NCI-H82 (cell line): ENCODE measurements at regions not wholly inside any gene's neighbourhood (a gene's known extent, or its start where the extent isn't known, plus 50 kb on each side); places are given as distances from the start of the nearest gene placed in this dataset.
"Not testable (repeated sequence)": the region's sequence is repeated elsewhere in the genome, so short reads cannot be mapped to it uniquely, and the experiment has no call there.

ENCODE experiments used
- DNase-seq: peaks from one replicate; lab custom pipeline; 2025; lab: John Stamatoyannopoulos, UW

DNA sequence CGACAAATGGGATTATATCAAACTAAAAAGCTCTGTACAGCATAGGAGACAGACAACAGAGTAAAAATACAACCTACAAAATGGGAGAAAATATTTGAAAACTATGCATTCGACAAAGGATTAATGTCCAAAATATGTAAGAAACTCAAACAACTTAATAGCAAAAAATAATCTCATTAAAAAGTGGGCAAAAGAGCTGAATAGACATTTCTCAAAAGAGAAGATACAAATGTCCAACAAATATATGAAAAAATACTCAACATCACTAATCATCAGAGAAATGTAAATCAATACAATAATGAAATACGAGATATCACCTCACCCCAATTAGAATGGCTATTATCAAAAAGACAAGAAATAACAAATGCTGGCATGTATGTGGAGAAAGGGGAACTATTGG is 272.9 kb downstream of the KLHL13 start:
- DNase-seq = no peak

DNA sequence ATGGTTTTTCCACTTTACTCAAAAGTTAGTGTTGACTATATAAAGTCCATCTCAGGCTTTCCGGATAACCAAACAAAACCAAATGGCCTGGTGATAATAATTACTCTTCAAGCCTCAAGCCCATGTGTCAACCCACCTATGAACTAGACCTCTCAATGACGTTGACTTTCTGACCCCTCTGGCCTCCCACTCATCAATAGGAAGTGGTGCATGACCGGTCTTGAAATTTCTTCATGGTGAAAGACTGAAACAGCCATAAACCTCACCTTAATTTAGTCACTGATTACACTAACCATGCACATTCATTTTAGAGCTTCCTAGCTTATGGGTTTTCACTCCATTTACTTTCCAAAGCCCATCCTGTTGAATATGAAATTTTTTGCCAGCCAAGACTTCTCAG is 276.0 kb downstream of the KLHL13 start:
- no peak for DNase-seq

DNA sequence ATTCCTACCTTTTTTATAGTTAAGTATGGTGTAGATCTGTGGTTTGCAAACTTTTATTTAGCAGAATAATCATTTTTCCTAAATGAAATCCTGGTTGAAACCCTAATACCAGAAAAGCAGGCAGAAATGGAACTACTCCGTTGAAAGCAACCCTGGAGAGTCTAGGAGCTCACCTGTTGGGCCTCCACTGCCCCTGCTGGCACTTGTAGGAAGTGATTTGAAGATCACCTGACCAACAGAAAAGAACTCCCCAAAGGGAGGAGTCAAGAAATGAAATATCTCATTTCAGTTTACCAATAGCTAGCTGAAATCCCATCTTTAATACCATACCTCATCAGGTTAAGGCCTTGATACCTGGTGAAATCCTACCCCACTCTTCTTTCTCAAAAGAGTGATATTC is 277.1 kb downstream of the KLHL13 start:
- peak; percentile 12 for DNase-seq

DNA sequence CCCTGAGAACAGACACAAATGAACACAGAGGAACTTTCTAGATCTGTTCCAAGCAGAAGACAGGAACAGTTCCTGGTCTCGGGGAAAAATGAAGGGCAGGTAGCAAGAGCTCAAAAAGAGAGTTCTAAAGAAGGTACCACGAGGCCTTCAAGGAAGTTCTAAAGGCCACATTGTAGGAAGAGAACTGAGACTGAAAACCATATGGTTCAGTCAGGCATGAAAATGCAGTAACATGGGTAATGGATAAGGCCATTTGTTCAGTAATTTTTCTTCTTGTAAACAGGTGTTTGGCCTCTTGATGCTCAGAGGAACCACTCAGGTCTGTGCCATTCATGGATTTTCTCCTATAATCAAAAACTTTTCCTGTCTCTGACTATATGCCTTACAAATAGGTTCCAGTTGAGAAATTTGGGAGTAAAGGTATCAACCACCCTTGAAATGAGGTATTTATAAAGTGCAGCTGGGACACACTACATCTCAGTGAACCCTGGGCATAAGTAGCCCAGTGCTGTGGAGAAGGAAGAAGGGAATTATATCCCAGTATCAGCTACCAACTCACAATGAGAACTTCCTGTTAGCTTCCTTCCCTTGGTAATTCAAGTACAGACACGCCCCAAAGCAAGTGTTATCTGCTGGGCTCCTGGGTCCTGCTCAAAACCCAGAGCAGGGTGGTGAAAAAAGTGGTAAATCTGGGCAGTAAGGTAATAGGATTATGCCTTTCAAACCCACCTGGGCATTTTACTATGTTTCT is 277.9 kb downstream of the KLHL13 start:
- DNase-seq = no peak

DNA sequence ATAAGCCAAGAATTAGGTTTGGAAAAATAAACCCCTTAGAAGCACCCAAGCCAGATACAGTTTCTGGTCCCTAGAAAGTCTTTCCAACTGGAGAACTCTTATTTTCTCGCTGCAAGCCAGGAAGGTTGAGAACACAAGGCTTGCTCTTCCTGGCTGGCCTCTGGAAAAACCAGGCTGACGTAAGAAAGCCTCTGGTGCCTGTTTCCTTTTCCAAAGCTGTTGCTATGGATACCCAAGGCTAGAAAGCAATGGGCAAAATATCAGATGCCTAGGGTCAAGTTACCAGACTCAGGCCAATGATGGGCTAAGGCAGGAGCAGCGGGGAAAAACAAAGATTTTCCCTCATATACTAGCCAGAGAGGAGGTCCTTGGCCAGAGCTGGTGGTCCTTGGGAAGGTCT is 281.6 kb downstream of the KLHL13 start:
- DNase-seq = no peak

DNA sequence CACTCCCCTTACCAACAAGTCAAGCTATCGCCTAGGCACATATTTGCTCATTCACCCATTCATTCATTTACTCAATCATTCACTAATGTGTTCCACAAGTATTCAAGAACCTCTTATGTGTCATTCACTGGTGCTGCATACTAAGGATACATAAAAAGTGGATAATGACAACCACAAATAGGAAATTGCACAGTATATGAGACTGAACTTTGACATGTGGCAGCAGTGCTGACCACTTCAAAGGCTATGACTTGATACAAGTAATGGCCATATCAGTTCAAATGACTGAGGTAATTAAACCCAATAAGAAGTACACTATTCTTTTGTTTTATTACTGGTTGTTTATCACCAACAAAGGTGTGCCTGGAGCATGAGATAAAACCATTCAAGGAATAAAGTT is 282.5 kb downstream of the KLHL13 start:
- no peak for DNase-seq

DNA sequence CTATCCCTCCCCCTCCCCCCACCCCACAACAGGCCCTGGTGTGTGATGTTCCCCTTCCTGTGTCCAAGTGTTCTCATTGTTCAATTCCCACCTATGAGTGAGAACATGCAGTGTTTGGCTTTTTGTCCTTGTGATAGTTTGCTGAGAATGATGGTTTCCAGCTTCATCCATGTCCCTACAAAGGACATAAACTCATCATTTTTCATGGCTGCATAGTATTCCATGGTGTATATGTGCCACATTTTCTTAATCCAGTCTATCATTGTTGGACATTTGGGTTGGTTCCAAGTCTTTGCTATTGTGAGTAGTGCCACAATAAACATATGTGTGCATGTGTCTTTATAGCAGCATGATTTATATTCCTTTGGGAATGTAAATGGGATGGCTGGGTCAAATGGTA is 295.1 kb downstream of the KLHL13 start:
- not testable (repeated sequence) for DNase-seq

DNA sequence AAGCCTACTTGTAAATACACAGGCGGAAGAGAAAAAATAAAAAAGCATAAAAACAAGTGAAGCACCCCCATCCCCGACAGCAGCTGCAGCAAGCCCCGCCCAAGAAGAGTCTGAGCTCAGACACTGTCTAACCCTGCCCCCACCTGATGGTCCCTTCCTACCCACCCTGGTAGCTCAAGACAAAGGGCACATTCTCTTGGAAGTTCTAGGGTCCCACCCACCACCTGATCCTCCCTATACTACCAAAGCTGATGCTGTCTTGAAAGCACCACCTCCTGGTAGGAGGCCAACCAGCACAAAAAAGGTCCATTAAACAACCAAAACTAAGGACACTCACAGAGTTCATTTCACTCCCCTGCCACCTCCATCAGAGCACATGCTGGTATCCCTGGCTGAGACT is 308.2 kb downstream of the KLHL13 start:
- DNase-seq = no peak

DNA sequence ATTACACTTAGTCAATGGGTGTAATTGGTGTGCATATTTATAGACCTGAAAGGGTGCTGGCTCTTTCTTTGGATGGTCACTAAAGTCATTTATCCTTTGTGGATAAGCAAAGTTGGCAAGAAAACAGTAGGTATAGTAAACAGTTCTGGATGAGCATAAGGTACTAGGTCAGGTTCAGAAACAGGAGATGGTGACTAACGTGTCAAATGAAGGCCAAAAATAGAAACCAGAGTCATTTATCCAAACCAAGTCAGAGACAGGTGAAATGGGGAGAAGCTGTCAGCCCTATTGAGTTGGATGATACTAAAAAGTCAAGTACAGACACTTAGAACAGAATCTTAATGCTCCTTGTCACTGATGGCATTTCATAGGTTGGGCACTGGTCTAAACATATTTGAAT is 313.1 kb downstream of the KLHL13 start:
- DNase-seq = no peak

DNA sequence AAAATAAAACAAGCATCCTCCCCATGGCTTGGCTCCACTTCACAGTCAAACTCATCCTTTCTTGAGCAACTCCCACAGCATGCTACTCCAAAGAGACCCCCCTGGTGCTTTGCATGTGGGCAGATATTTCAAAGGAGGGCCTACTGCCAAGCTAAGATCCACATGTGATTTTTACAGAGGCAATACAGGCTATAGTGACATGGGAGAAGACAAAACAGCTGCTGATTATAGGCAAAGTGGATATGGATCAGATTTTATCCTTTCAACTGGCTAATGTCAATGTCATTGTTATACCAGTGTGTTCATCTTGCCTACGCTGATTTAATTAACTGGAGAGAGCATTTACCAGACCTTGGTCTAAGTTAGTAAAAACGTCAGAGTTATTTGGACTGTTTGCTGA is 328.3 kb downstream of the KLHL13 start:
- DNase-seq = no peak

DNA sequence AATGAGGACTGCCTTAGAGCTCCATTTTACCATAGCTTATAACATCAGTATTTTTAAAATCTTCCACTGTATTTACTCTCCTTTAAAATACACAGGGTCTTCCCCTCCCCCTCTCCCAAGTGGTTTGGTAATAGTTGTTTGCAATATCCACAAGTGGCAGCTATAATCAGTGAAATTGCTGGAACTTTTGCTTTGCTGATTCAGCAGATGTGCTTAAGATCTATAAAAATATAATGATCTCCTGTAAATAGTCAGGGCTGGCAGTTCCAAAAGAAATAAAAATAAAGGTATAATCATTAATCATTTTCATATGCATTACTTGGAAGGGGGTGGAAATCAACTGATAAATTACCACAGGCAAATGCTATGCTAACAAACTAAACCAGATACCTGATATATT is 345.2 kb downstream of the KLHL13 start:
- no peak for DNase-seq

DNA sequence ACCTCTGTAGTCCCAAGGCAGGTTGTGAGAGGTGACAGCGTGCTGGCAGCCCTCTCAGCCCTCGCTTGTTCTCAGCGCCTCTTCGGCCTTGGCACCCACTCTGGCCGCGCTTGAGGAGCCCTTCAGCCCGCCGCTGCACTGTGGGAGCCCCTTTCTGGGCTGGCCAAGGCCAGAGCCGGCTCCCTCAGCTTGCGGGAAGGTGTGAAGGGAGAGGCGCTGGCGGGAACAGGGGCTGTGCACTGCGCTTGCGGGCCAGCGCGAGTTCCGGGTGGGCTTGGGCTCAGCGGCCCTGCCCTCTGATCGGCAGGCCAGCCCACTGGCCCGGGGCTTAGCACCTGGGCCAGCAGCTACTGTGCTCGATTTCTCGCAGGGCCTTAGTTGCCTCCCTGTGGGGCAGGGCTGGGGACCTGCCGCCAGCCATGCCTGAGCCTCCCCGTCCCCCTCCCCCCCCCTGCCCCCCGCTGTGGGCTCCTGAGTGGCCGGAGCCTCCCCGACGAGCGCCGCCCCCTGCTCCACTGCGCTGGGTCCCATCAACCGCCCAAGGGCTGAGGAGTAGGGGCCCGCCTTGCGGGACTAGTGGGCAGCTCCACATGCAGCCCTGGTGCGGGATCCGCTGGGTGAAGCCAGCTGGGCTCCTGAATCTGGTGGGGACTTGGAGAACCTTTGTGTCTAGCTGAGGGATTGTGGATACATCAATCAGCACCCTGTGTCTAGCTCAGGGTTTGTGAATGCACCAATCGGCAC is 347.6 kb downstream of the KLHL13 start:
- no peak for DNase-seq

DNA sequence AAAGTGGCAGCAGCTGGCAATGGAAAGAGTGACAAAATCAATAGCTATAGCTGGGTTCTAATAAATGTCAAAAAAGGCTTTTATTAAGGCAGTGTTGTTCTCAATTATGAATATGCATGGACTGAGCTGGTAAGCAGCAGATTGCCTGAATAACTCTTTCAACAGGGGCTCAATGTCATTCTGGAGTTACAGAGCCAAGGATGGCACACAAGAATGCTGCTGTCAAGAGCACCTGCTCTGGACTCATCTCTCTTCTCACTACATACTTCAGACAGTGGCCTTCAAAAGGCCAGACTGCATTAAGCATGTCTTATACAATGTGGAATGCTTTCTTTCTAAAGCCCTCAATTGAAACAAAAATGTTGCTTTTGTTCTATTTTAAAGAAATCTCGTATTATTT is 351.4 kb downstream of the KLHL13 start:
- no peak for DNase-seq

DNA sequence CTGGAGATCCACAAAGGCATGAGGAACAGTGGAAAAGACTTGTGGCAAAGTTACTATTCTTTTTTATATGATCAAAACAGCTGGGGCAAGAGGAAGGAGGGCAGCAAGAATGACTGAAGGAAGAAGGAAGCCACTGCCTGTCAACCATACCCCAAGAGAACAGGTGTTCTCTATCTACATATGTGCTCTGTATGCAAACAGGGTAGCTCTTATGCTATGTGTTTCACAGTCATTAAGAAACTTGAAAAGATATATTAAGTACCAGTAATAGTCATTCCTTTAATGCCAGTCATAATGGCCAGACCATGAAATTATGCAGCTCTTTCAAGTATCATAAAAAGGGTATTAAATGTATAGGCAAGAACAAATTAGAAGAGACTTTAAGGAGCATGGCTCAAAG is 363.9 kb downstream of the KLHL13 start:
- no peak for DNase-seq

DNA sequence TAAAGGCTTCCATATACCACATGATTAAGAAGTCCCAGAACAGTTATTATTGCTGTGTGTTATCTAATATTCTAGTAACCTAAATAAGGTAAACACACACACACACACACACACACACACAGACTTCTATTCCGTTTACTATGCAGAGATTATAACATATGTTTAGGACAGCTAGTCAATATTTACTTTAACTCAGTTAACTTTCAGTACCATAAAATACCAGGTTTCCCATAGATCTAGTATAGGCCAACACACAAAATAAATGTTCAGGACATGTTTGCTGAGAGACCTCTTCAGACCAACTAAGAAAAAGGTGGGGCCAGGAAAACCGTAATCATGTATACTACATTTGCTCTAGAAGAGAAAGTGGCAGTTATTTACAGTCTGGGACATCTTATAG is 365.5 kb downstream of the KLHL13 start:
- DNase-seq = no peak

DNA sequence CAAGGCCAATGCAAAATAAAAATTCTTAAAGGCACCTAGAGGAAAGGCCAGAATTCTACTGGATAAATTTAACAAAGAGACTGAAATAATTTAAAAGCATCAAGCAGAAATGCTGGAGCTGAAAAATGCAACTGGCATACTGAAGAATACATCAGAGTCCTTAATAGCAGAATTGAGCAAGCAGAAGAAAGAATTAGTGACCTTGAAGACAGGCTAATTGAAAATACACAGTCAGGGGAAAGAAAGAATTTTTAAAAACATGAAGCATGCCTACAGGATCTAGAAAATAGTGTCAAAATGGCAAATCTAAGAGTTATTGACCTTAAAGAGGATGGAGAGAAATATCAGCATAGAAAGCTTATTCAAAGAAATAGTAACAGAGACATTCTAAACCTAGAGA is 371.7 kb downstream of the KLHL13 start:
- DNase-seq = no peak

DNA sequence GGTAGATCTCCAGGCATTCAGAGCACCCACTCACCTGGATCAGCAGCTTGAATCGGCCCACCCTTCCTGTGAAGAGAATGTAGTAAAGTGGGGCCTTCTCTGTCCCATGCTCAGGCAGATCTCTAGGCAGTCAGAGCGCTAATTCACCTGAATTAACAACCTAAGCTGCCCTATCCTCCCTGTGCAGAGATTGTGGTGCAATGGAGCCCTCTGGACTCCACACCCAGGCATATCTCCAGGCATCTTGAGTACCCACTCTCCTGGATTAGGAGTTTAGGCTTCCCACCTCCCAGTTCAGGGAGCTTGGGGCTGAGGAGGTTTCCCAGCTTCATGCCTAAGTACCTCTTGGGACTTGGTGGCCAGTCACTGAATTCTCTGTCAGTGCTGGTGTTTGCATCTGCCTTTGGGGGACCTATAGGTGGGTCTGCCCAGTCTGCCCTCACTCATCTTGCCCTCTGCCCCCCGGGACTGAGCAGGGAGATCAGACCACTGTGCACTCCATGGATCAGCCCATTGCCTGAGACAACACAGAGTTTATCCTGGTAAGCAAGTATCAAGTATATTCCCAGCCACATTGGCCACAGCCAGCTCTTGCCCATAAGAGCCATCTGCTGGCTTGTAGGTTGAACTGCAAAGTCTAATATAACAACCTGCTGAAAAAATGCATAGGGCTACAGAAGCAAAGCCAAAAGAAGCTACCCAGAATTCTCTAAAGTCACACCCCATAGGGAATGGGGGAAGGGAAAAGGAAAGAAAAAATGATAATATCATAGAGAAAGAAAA is 372.9 kb downstream of the KLHL13 start:
- DNase-seq = peak; percentile 34

DNA sequence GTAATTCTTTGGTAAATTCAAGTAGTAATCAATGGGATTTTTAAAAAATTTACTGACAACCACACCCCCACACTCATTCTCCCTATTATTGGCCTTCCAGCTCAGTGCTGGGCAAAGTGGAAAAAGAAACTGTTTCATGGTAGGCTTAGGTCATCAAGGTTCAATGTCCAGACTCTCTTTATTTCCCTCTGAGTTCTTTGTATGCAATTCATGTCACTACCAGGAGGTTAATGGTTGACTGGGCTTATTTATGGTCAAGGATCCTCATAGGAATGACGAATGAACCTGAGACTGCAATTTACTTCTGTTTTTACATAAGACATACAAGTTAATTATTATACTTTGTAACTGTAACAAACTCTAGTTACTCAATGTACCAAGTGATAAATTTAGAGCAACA is 403.2 kb downstream of the KLHL13 start:
- no peak for DNase-seq

DNA sequence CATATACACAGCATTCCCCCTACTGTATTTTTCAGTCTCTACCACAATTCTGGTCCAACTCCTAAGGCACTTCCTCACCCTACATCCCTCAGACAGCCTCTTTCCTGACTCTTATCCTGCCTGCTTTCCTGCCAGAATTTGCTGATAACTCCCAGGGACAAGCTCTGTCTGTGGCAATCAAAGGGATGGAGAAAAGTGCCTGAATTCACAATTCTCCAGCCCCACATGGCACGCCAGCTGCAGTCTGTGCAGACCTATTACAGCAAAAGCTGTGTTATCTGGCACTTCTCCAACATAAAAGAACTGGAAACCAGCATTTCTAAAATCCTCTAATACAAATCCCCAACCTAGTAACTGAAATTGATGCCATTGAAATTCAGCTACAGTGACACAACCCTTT is 404.8 kb downstream of the KLHL13 start:
- no peak for DNase-seq

DNA sequence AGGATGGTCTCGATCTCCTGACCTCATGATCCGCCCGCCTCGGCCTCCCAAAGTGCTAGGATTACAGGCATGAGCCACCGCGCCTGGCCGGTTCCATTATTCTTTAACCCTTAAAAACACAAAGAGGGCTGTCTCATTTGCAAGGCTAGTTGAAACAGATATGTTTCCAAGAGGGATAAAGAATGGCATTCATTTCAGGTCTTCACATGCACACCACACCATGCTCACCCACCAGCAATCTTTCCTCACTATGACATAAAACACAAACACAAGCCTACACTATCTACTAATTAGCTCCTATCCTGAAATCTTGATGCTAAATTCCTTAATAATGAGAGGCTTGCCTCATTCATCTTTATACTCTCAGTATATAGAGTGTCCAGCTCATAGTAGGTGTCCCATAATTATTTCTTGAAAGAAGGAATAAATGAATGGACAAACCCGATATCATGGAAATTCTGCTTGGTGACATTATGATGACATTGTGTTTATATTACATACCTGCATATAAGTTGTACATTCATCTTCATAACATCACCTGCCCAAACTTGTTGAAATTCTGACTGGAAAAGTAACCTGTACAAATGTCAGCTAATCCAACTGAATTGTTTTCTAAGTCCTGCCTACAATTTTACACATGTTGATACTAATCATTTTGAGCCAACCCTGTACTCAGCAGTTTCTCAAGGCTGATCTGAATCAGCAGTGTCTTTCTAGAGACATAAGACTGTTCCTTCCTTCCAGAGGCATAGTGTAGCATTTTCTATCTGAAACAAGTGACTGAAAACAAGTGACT is 408.5 kb downstream of the KLHL13 start:
- DNase-seq = no peak

DNA sequence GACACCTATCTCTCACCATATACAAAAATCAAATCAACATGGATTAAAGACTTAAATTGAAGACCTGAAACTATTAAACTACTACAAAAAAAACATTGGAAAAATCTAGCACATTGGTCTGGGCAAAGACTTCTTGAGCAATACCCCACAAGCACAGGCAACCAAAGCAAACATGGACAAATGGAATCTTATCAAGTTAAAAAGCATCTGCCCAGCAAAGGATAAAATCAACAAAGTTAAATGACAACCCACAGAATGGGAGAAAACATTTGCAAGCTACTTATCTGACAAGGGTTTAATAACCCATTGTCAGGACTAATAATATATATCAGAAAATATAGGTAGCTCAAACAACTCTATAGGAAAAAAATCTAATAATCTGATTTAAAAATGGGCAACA is 415.6 kb downstream of the KLHL13 start:
- DNase-seq = no peak

DNA sequence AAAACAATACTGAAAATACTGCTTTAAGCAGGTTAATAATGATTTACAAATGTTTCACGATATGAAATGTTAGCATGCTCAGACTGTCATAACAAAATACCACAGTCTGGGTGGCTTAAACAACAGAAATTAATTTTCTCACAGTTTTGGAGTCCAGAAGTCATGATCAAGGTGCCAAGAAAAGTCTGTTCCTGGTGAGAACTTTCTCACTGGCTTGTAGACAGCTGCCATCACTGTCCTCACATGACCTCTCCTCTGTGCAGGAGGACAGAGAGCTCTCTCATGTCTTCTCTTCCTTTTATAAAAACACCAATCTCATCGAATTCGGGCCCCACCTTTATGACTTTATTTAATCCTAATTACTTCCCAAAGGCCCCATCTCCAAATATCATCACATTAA is 426.7 kb downstream of the KLHL13 start:
- DNase-seq = no peak
